NT2/D1 (cell line): ENCODE measurements at regions not wholly inside any gene's neighbourhood (a gene's known extent, or its start where the extent isn't known, plus 50 kb on each side); places are given as distances from the start of the nearest gene placed in this dataset.

Experiments used
- YY1 ChIP-seq: IDR thresholded peaks from 2 replicates; pipeline ENCODE4 v1.6.1; 2011; ENCODE audit not compliant: insufficient read length, insufficient read depth
- ZNF274 ChIP-seq: IDR thresholded peaks from 2 replicates; pipeline ENCODE4 v1.6.1; 2011; ENCODE audit warnings: mild to moderate bottlenecking, low read depth, low read length

DNA sequence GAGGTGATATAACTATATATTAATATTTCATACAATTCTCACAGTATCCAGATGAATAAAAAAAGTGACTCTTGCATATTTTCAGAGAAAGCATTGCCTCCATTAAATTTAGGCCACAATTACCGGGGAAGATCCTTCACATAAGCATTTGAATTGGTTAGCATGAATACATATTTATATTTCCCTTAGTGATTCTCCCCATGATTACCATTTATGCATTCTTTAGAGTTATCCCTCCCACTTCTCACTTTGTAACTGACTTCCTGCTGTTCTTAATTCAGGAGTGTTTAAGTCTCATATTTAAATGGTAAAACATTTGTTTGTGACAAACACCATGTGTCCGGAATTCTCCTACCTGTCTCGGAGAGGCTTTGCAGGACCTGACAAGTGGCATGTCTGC is 523.4 kb downstream of the CCDC85A start:
- TF ChIP-seq ZNF274 (no peak), YY1 (no peak)
